IPS-15b (cell line): ENCODE measurements at regions not wholly inside any gene's neighbourhood (a gene's known extent, or its start where the extent isn't known, plus 50 kb on each side); places are given as distances from the start of the nearest gene placed in this dataset.

ENCODE experiments used
- H3K27me3 ChIP-seq: one replicate; pipeline ENCODE4 v1.6.1; 2013; ENCODE audit warnings: low read length; ENCODE audit not compliant: control insufficient read depth, insufficient read depth
- H3K36me3 ChIP-seq: one replicate; pipeline ENCODE4 v1.6.1; 2013; ENCODE audit warnings: low read length; ENCODE audit not compliant: control insufficient read depth, insufficient read depth
- H3K4me1 ChIP-seq: one replicate; pipeline ENCODE4 v1.6.1; 2013; ENCODE audit warnings: mild to moderate bottlenecking, low read length; ENCODE audit not compliant: control insufficient read depth, insufficient read depth
- H3K4me3 ChIP-seq: one replicate; pipeline ENCODE4 v1.5.1; 2013; ENCODE audit warnings: low read depth, low read length
- H3K9ac ChIP-seq: one replicate; pipeline ENCODE4 v1.6.1; 2013; ENCODE audit warnings: low read depth, mild to moderate bottlenecking, low read length
- H3K9me3 ChIP-seq: one replicate; pipeline ENCODE4 v1.6.1; 2013; ENCODE audit warnings: mild to moderate bottlenecking, low read length; ENCODE audit not compliant: control insufficient read depth, insufficient read depth

- Histone ChIP-seq H3K4me1 (no peaks in the 10 kb centered on the region), H3K36me3 (no peaks in the 10 kb centered on the region), H3K27me3 (no peaks in the 10 kb centered on the region), H3K4me3 (no peak overlapping the region), H3K9me3 (no peaks in the 10 kb centered on the region), H3K9ac (no peak overlapping the region)
Measured at GRCh38 chr10:129099486-129099885, 367.6 kb upstream of the MGMT start.

- Histone ChIP-seq H3K27me3 (no peaks in the 10 kb centered on the region), H3K4me1 (no peaks in the 10 kb centered on the region), H3K36me3 (no peaks in the 10 kb centered on the region), H3K4me3 (no peak overlapping the region), H3K9ac (no peak overlapping the region), H3K9me3 (no peaks in the 10 kb centered on the region)
Measured at GRCh38 chr10:129099992-129100391, 367.0 kb upstream of the MGMT start.

GRCh38 chr10:129101232-129101980 lies 365.6 kb upstream of the MGMT start:
- no peaks in the 10 kb centered on the region for H3K36me3 ChIP-seq
- H3K4me1 ChIP-seq, result no peaks in the 10 kb centered on the region
- no peaks in the 10 kb centered on the region for H3K27me3 ChIP-seq
- no peak overlapping the region for H3K4me3 ChIP-seq
- no peaks in the 10 kb centered on the region for H3K9me3 ChIP-seq
- no peak overlapping the region for H3K9ac ChIP-seq

- no peaks in the 10 kb centered on the region for H3K36me3 ChIP-seq
- no peaks in the 10 kb centered on the region for H3K27me3 ChIP-seq
- no peaks in the 10 kb centered on the region for H3K9me3 ChIP-seq
- no peak overlapping the region for H3K9ac ChIP-seq
- H3K4me3 ChIP-seq, result no peak overlapping the region
- no peaks in the 10 kb centered on the region for H3K4me1 ChIP-seq
Measured at GRCh38 chr10:129102906-129103693, 363.9 kb upstream of the MGMT start.

GRCh38 chr10:129104266-129105045 lies 362.6 kb upstream of the MGMT start:
- Histone ChIP-seq H3K9me3 (no peaks in the 10 kb centered on the region), H3K27me3 (no peaks in the 10 kb centered on the region), H3K9ac (no peak overlapping the region), H3K4me1 (no peaks in the 10 kb centered on the region), H3K4me3 (no peak overlapping the region), H3K36me3 (no peaks in the 10 kb centered on the region)

GRCh38 chr10:129105266-129105665 lies 361.8 kb upstream of the MGMT start:
- no peaks in the 10 kb centered on the region for H3K27me3 ChIP-seq
- H3K4me3 ChIP-seq, result no peak overlapping the region
- no peaks in the 10 kb centered on the region for H3K4me1 ChIP-seq
- no peaks in the 10 kb centered on the region for H3K36me3 ChIP-seq
- no peak overlapping the region for H3K9ac ChIP-seq
- H3K9me3 ChIP-seq, result no peaks in the 10 kb centered on the region

GRCh38 chr10:129106314-129106713 lies 360.7 kb upstream of the MGMT start:
- Histone ChIP-seq H3K27me3 (no peaks in the 10 kb centered on the region), H3K9ac (no peak overlapping the region), H3K9me3 (no peaks in the 10 kb centered on the region), H3K36me3 (no peaks in the 10 kb centered on the region), H3K4me1 (no peaks in the 10 kb centered on the region), H3K4me3 (no peak overlapping the region)

GRCh38 chr10:129107525-129107924 lies 359.5 kb upstream of the MGMT start:
- H3K9me3 ChIP-seq, result no peaks in the 10 kb centered on the region
- H3K27me3 ChIP-seq, result no peaks in the 10 kb centered on the region
- H3K36me3 ChIP-seq, result no peaks in the 10 kb centered on the region
- H3K4me3 ChIP-seq, result no peak overlapping the region
- no peaks in the 10 kb centered on the region for H3K4me1 ChIP-seq
- no peak overlapping the region for H3K9ac ChIP-seq

- Histone ChIP-seq H3K4me1 (no peaks in the 10 kb centered on the region), H3K9ac (no peak overlapping the region), H3K9me3 (no peaks in the 10 kb centered on the region), H3K27me3 (no peaks in the 10 kb centered on the region), H3K4me3 (no peak overlapping the region), H3K36me3 (no peaks in the 10 kb centered on the region)
Measured at GRCh38 chr10:129108378-129108777, 358.7 kb upstream of the MGMT start.

- H3K27me3 ChIP-seq, result no peaks in the 10 kb centered on the region
- H3K4me1 ChIP-seq, result no peaks in the 10 kb centered on the region
- H3K9ac ChIP-seq, result no peak overlapping the region
- H3K36me3 ChIP-seq, result no peaks in the 10 kb centered on the region
- no peak overlapping the region for H3K4me3 ChIP-seq
- no peaks in the 10 kb centered on the region for H3K9me3 ChIP-seq
Measured at GRCh38 chr10:129108994-129109393, 358.0 kb upstream of the MGMT start.

GRCh38 chr10:129110780-129111179 lies 356.3 kb upstream of the MGMT start:
- Histone ChIP-seq H3K9me3 (no peaks in the 10 kb centered on the region), H3K4me1 (no peaks in the 10 kb centered on the region), H3K36me3 (no peaks in the 10 kb centered on the region), H3K27me3 (no peaks in the 10 kb centered on the region), H3K4me3 (no peak overlapping the region), H3K9ac (no peak overlapping the region)
